Fibroblast of skin of abdomen (primary cell): ENCODE measurements at regions not wholly inside any gene's neighbourhood (a gene's known extent, or its start where the extent isn't known, plus 50 kb on each side); places are given as distances from the start of the nearest gene placed in this dataset.
"Not testable (repeated sequence)": the region's sequence is repeated elsewhere in the genome, so short reads cannot be mapped to it uniquely, and the experiment has no call there.

Experiments
- DNase-seq: peaks from one replicate; pipeline ENCODE4 v3.0.0-alpha.2; 2013

- no peak for DNase-seq
These were observed 468.7 kb upstream of the C16orf82 start for GRCh38 chr16:26598061-26598460.

GRCh38 chr16:26598998-26599784 lies 467.5 kb upstream of the C16orf82 start:
- DNase-seq = no peak

- DNase-seq = no peak
These were observed 467.0 kb upstream of the C16orf82 start for GRCh38 chr16:26599785-26600104.

GRCh38 chr16:26601335-26601734 lies 465.4 kb upstream of the C16orf82 start:
- DNase-seq = no peak

DNA sequence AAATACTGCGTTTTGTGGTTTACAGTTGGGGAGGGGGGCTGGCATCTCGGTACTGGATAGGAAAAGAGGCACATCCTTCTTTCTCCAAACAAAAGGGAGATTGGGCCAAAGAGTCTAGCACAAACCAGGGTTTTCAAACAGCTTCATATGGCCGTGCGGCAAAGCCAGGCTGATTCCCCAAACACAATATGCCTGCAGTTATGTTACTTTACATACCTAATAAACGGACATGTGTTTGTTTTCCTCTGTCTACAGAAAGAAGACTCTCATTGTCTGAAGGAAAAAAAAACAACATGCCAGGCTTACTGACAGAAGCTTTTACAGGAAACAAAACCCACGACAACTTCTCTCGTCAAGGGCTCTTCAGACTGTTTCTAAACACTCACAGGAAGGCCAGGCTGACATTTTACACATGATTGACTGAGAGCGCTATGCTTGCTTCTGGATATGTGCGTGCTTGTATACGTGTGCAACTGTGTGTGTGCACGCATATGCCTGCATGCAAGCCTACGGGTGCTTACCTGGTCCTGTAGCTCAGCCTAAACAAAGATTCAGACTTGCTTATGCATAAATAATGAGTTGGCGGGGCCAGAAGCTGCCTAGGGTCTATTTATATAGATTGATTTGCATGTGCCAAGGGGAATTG lies 461.0 kb upstream of the C16orf82 start:
- DNase-seq = no peak

DNA sequence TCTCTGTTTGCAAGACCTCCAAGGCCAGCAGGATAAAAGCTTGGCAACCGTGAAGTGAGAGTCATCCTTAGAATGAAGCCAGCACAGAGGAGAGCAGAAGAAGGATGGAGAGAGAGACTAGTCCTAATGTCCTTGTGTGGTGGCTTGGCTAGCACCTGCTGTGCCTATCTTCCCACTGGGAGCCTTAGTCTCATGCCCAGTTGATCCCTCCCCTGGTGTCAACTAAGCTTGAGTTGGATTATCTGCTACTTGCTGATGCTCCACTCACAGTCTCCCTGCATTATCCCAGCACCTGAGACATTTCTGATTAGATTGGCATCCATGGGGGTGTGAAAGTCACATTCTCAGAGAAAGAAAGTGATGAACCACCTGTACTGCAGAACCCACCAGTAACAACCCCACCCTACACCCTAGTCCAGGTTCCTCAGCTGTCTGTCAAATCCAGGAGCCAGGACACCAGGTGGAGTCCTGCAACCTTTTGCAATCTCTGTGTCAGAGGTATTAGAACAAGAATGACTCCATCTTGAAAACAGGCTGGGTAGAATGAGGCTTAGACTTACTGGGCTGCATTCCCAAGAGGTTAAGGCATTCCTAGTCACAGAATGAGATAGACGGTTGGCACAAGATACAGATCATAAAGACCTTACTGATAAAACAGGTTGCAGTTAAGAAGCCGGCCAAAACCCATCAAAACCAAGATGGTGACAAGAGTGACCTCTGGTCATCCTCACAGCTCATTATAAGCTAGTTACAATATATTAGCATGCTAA lies 460.2 kb upstream of the C16orf82 start:
- no peak for DNase-seq

- no peak for DNase-seq
These were observed 452.4 kb upstream of the C16orf82 start for GRCh38 chr16:26614237-26614841.

- DNase-seq = no peak
These were observed 443.3 kb upstream of the C16orf82 start for GRCh38 chr16:26623442-26623841.

GRCh38 chr16:26627958-26628357 lies 438.8 kb upstream of the C16orf82 start:
- DNase-seq = no peak

- DNase-seq = not testable (repeated sequence)
These were observed 435.4 kb upstream of the C16orf82 start for GRCh38 chr16:26631365-26631764.

DNA sequence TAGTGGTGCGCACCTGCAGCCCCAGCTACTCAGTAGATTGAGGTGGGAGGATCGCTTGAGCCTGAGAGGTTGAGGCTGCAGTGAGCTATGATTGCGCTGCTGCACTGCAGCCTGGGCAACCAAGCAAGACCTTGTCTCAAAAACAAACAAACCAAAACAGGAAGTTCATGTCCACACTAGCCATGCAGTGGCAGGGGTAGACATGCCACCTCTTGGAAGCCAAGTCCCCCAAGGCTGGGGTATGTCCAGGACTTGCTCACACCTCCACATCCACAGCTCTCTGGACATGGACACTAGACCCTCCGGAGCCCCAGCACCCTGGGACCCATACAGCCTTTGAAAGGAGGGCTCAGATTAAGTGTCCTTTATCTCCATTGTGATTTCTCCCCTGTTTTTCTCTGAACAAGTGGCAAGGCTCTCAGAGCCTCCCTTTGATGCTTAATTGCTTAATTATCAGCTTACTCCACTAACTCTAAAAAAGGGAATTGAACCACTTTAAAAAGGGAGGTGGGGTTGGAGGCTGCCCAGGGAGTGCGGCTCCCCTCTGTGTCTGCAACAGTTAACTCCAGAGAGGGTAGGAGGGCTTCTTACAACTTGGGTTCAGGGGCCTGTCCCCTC lies 424.6 kb upstream of the C16orf82 start:
- DNase-seq = no peak

DNA sequence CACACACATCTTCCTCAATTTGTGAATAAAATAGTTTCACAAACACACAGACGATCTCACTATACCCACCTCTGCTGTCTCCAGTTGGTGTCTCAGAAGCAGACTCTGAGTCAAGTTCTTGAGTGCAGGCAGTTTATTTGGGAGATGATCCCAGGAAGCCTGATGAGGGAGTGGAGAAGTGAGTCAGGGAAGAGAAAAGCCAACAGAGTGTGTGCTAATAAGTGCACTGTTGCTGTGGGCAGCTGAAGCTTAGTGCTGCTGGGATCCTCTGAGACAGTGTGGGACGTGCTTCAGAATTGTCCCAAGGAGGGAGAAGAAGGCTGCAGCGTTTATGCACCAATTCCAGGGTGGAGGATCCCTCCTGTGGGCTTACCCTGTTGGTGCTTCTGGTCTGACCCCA lies 423.2 kb upstream of the C16orf82 start:
- DNase-seq = no peak

GRCh38 chr16:26644912-26645543 lies 421.7 kb upstream of the C16orf82 start:
- no peak for DNase-seq

DNA sequence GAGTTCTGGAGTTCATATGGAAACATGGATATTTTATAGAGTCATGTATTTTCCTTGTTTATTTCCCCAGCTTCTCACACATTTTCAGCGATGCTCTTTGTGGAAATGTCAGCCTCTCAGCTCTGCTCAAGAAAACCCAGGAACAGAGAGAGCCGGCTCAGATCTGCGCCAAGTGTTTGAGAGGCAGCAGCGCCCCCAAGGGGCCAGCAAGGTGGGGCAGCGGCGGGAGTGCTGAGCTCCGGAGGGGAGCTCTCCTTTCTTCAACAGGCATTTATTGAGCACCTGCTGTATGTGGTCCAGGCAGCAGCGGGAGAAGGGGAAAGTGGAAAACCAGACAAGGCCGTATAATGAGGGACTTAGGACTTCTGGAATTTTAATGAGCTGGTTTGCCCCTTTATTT lies 421.1 kb upstream of the C16orf82 start:
- no peak for DNase-seq

GRCh38 chr16:26647870-26648269 lies 418.9 kb upstream of the C16orf82 start:
- DNase-seq = no peak

DNA sequence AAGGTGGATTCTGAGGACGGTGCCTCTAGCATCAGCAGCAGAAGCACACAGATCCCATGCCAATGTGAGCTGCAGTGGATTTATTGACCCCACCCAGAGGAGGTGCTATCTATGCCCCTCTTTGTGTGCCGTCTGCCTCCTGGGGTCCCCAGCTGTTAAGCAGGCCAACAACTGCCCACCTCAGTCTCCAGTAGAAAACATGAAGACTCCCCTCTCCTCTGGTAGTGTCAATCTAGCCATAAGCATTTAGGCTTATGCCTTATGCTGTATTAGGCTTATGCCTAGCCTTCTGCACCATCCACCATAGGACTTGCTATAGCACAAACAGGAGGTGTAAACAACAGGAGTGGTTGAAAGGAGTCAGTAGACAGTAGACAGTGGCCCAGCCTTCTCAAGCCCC lies 417.9 kb upstream of the C16orf82 start:
- no peak for DNase-seq

- DNase-seq = no peak
These were observed 417.2 kb upstream of the C16orf82 start for GRCh38 chr16:26649381-26650045.

DNA sequence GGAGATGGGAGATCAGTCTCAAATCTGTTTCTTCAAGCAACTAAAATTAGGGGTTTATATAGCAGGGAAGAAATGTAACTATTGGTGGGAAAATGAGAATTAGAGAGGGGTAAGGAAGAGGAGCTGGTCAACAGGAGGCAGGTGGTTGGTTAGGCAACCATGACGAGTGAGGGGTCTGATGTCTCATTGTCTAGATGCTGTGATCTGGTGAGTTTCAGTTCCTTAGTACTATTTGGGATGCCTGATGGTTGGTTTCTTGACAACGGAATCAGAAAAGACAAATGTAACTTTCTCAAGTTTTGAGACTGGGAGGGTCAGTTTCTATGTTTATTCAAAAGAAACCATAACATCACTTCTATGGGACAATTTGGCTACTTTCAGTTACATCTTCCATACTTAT lies 415.3 kb upstream of the C16orf82 start:
- DNase-seq = no peak

- DNase-seq = no peak
These were observed 414.8 kb upstream of the C16orf82 start for GRCh38 chr16:26651884-26652283.

- DNase-seq = no peak
These were observed 408.2 kb upstream of the C16orf82 start for GRCh38 chr16:26658486-26658885.

GRCh38 chr16:26658915-26659314 lies 407.8 kb upstream of the C16orf82 start:
- DNase-seq = no peak

- DNase-seq = no peak
These were observed 402.6 kb upstream of the C16orf82 start for GRCh38 chr16:26664086-26664485.
